ENCODE measurements at regions not wholly inside any gene's neighbourhood (a gene's known extent, or its start where the extent isn't known, plus 50 kb on each side); places are given as distances from the start of the nearest gene placed in this dataset.
"Not testable (repeated sequence)": the region's sequence is repeated elsewhere in the genome, so short reads cannot be mapped to it uniquely, and the experiment has no call there.

GRCh38 chr4:147173322-147173721 is 227.7 kb upstream of the TTC29 start:
- DNase-seq = no peak

- DNase-seq = no peak
Measured at GRCh38 chr4:147173797-147174432, 228.3 kb upstream of the TTC29 start.

DNA sequence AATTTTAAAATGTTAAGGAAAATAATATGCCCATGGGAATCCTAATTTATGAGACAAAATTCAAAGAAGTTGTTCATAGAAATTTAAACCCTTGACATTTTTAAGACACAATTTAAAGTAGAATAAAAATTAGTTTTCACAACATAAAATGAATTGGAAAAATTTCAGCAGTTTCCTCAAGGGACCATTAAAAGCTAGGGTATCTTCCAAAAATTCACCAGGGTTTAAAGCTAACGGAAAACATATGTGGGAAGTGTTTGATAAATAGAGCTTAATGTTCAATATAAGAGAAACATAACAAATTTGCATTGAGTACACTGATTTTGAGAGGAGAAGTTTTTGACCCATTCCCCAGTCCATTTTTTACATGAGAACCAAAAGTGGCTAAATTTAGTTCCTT is 228.9 kb upstream of the TTC29 start:
- DNase-seq = no peak

DNA sequence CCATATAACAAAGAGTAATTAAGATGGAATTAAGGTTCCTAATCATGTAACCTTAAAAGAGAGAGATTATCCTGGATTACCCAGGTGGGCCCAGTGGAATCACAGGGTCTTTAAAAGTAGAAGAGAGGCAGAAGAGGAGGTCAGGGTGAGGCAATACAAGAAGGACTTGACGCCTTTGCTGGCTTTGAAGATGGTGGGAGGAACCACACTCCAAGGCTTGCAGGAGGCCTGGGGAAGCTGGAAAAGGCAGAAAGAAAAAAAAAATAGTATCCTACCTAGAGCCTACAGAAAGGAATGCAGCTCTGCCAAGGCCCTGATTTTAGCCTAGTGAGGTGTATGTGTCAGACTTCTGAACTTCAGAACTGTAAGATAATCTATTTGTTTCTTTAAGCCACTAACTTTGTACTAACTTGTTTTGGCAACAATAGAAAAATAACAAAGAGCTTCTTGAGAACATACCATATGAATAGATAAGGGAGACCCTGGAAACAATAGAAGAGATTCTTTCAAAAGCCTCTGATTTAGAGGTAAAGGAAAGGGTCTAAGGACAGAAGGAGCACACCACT is 229.9 kb upstream of the TTC29 start:
- no peak for DNase-seq

DNA sequence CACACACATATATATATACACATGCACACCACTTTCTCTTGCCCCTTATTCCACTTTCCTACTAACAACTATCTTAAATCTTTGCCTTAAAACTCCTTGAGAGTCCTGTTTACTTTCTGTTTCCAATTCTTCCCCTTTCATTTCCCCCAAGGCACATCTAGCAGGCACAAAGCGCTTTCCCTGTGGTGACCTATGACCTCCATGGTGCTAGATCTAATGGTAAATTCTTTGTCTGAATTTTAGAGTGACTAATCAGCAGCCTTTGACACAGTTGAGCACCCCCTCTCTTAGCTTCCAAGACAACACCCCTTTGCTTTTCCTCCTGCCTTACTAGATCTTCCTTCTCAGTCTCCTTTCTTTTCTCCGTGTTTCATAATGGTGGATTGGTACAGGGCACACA is 236.4 kb upstream of the TTC29 start:
- DNase-seq = no peak

- DNase-seq = no peak
Measured at GRCh38 chr4:147192679-147193078, 247.0 kb upstream of the TTC29 start.

DNA sequence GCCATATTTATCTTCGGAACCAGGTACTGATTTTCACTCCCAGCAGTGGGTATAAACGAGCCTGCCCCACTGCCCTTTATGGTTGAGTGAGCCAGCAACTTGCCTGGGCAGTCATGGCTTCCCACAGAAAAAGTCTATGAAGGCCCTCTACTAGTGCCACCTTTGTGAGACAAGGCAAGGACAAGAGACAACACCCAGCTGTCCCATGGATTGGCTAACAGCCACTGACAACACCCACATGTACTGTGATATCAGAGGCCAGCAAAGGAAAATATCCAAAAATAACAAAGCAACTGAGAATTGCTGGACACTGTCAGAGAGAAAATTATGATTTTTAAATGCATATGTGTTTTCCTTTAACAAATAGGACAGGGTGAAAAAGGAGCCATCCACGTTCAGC is 248.4 kb upstream of the TTC29 start:
- DNase-seq = no peak

DNA sequence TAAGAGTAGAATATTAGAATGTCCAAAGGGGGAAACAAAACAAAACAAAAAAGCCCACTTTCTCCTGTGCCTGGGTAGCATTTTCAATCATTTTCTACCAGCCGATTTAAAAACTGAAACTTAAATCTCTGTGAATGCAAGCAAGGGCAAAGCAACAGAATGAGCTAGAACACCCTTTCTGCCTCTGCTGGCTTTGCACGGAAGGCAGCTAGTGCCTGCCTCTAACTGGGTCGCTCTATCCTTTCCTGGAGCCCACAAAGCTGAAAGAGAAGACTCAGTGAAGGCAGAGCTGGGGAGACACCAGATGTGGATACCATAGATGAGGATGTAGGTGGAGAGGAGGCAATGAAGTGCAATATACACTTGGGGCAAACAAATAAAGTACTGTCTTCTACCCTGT is 248.9 kb upstream of the TTC29 start:
- DNase-seq = no peak

GRCh38 chr4:147195386-147195785 is 249.7 kb upstream of the TTC29 start:
- no peak for DNase-seq

GRCh38 chr4:147198411-147199051 is 252.9 kb upstream of the TTC29 start:
- no peak for DNase-seq

GRCh38 chr4:147201016-147201415 is 255.4 kb upstream of the TTC29 start:
- no peak for DNase-seq

DNA sequence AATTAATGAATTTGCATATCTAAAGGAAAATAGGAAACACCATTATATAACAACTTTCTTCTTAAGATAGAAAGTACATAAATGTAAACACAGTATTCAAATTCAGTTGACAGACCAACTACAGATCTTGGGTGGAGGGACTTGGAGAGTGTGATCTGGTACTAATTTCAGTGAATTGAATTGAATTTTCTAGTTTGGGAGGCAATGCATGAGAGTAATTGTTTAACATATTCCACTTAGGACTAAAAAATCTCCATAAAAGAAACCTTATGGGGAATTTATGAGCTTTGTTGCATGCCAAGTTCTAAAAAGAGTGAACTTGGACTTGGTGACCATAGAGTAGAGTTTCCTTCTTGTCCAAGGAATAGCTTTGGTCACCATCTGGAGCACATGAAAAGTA is 261.1 kb upstream of the TTC29 start:
- no peak for DNase-seq

- DNase-seq = no peak
Measured at GRCh38 chr4:147207911-147208310, 262.2 kb upstream of the TTC29 start.

DNA sequence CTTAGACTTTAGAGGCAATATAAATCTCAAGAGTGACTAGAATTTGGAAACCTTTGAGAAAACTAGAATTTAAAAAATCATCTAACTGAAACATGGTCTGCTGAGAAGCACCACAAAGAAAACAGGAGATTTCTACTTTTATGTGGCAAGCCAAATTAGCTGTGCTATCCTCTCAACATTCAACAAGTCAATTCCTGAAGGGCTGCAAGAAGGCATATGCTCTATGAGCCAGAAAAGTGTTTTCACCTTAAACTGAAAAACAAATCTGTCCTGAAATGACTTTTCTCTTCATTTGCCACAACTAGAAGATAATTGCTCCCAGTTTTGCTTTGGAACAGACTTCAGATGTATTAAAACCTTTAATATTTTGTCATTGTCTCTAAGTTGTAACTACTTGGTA is 263.2 kb upstream of the EDNRA start:
- DNase-seq = no peak

GRCh38 chr4:147219145-147219544 is 261.8 kb upstream of the EDNRA start:
- DNase-seq = no peak

GRCh38 chr4:147220833-147221232 is 260.1 kb upstream of the EDNRA start:
- DNase-seq = no peak

- no peak for DNase-seq
Measured at GRCh38 chr4:147222906-147223305, 258.0 kb upstream of the EDNRA start.

DNA sequence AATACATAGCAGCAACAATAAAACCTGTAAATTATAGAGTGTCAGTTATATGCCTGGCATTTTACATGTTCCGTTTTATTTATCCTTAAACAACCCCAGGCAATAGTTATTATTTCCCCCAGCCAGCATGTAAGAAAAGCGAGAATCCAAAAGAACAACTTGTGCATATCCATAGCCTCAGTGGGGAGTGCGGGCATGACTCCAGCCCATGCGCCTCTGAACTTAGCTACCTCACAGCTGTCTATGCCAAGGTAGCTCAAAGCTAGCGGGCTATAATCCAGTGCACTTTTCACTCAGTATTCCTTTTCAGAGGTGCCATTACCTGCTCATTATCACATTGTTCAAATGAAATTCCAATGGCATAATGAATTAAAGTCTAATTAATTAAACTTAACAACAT is 257.3 kb upstream of the EDNRA start:
- DNase-seq = no peak

DNA sequence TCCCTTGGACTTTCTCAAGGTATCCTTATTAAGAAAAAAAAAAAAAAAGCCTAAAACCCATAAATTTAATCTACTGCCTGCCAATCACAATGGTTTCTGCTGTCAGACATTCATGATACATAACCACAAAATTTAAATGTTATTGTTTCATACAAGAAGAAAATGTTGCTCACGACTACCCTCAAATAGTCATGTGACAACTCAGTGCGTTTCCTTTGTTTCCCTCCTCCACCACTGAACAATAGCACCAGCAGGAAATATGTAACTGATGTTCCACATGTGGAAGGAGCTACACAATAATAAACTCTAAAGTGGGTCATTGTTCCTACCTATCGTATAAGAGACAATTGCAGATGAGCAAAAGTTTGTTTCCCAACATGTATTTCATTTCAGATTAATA is 244.1 kb upstream of the EDNRA start:
- no peak for DNase-seq

GRCh38 chr4:147244786-147245185 is 236.1 kb upstream of the EDNRA start:
- no peak for DNase-seq

GRCh38 chr4:147246096-147246495 is 234.8 kb upstream of the EDNRA start:
- DNase-seq = no peak

GRCh38 chr4:147246528-147246927 is 234.4 kb upstream of the EDNRA start:
- not testable (repeated sequence) for DNase-seq

- no peak for DNase-seq
Measured at GRCh38 chr4:147247579-147247978, 233.3 kb upstream of the EDNRA start.

DNA sequence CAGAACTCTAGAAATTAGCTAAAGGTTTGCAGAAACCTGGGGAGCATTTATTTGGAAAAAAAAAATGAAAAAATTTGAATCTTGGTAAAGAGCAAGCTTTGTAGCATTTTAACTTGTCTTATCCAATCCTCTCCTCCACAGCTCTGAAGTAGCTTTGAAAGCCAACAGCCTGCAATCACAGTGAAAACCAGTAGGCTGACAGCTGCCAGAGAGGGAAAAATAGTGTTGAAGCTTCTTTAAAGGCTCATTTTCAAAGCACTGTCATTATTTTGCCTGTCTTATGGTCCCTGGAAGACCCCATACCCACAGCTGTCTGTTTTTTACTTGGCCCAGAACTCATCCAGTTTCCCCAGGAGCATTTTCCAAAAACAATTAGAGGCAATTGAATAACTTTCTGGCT is 230.8 kb upstream of the EDNRA start:
- no peak for DNase-seq

GRCh38 chr4:147255268-147255667 is 225.6 kb upstream of the EDNRA start:
- DNase-seq = not testable (repeated sequence)
